ENCODE measurements at regions not wholly inside any gene's neighbourhood (a gene's known extent, or its start where the extent isn't known, plus 50 kb on each side); places are given as distances from the start of the nearest gene placed in this dataset.

DNA sequence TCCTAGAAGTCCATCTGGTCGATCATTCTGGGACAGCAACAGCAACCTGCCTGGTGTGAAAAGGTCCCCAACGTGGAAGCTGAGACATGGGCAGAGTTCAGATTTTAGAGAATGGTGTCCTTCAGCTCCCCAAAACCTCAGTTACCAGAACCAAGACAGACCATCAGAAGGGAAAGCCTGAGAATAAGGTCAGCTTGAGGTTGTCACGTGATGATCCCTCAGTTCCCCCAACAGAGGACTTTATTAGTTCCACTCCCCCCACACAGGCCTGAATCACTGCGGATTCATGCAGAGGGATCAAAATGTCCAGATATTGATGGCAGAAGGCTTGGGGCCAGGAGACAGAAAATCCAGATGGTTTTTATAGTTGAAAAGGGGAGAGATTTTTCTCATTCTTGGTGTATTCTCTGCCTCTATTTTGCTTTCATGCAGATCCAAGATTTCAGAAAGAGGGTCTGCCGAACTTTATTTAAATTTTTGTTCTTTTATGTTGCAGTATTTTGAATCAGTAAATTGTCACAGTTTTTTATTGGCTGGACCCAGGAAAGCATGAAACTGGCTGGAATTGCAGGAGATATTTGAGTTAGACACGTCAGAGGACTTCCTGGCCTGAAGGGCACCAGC, 139.0 kb upstream of the NTM start:
- Histone ChIP-seq H2AFZ (ENCODE audit: low read depth, low read length) (no peak overlapping the region), H3K9me3 (ENCODE audit: insufficient read depth, low read length, severe bottlenecking) (no peaks in the 10 kb centered on the region), H3K4me2 (ENCODE audit: insufficient read depth, low read length) (no peak overlapping the region), H3K4me3 (ENCODE audit: low read depth in 1 of 2, low read length in 2 of 2) (no peak overlapping the region), H3K4me1 (ENCODE audit: insufficient read depth, low read length) (no peaks in the 10 kb centered on the region), H3K36me3 (ENCODE audit: insufficient read depth, low read length) (no peaks in the 10 kb centered on the region), H3K79me2 (ENCODE audit: insufficient read depth, low read length) (no peaks in the 10 kb centered on the region), H3K27ac (ENCODE audit: low read length) (no peak overlapping the region), H3K27me3 (ENCODE audit: insufficient read depth, low read length, poor library complexity) (peaks cover 13% of the 10 kb centered on the region), H4K20me1 (ENCODE audit: insufficient read depth, low read length) (no peaks in the 10 kb centered on the region), H3K9ac (ENCODE audit: low read depth, low read length) (no peak overlapping the region)
- TF ChIP-seq EZH2 (IDR thresholded peaks at IDR 0.05; ENCODE audit: borderline replicate concordance, low read depth, low read length, severe bottlenecking), result no peak
- TF ChIP-seq, protein P1, sequence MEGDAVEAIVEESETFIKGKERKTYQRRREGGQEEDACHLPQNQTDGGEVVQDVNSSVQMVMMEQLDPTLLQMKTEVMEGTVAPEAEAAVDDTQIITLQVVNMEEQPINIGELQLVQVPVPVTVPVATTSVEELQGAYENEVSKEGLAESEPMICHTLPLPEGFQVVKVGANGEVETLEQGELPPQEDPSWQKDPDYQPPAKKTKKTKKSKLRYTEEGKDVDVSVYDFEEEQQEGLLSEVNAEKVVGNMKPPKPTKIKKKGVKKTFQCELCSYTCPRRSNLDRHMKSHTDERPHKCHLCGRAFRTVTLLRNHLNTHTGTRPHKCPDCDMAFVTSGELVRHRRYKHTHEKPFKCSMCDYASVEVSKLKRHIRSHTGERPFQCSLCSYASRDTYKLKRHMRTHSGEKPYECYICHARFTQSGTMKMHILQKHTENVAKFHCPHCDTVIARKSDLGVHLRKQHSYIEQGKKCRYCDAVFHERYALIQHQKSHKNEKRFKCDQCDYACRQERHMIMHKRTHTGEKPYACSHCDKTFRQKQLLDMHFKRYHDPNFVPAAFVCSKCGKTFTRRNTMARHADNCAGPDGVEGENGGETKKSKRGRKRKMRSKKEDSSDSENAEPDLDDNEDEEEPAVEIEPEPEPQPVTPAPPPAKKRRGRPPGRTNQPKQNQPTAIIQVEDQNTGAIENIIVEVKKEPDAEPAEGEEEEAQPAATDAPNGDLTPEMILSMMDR (IDR thresholded peaks at IDR 0.05; ENCODE audit: borderline replicate concordance, extremely low read depth, low read length, poor library complexity, severe bottlenecking), result no peak
- DNase-seq, result no peak
- no peak for ATAC-seq (ENCODE audit: insufficient read depth, low read depth)

DNA sequence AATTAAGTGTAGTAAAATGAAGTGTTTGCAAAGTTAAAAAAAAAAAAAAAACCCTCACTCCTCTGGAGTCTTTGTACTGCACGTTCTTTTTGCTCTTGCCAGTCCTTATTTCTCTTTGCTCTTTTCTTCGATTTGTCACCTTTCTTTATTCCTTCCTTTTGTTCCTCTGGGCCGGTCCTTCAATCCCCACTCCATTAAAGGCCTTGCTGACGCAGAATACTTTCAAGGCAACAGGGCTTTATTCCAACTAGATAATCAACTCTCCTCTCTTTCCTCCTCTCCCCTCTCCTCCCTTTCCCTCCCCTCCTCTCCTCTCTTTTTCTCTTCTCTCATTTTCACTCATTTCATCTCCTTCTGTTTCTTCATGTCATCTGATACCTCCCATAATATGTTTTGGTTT, 138.2 kb upstream of the NTM start:
- H3K36me3 ChIP-seq (ENCODE audit: insufficient read depth, low read length), result no peaks in the 10 kb centered on the region
- TF ChIP-seq, protein P1 (IDR thresholded peaks at IDR 0.05; ENCODE audit: borderline replicate concordance, extremely low read depth, low read length, poor library complexity, severe bottlenecking), result no peak
- TF ChIP-seq EZH2 (IDR thresholded peaks at IDR 0.05; ENCODE audit: borderline replicate concordance, low read depth, low read length, severe bottlenecking), result no peak
- no peak for ATAC-seq (ENCODE audit: insufficient read depth, low read depth)
- no peaks in the 10 kb centered on the region for H3K79me2 ChIP-seq (ENCODE audit: insufficient read depth, low read length)
- H4K20me1 ChIP-seq (ENCODE audit: insufficient read depth, low read length), result no peaks in the 10 kb centered on the region
- DNase-seq, result no peak
- no peak overlapping the region for H3K9ac ChIP-seq (ENCODE audit: low read depth, low read length)
- no peaks in the 10 kb centered on the region for H3K9me3 ChIP-seq (ENCODE audit: insufficient read depth, low read length, severe bottlenecking)
- no peak overlapping the region for H3K4me3 ChIP-seq (ENCODE audit: low read depth in 1 of 2, low read length in 2 of 2)
- H2AFZ ChIP-seq (ENCODE audit: low read depth, low read length), result no peak overlapping the region
- H3K4me1 ChIP-seq (ENCODE audit: insufficient read depth, low read length), result no peaks in the 10 kb centered on the region
- no peak overlapping the region for H3K27ac ChIP-seq (ENCODE audit: low read length)
- H3K4me2 ChIP-seq (ENCODE audit: insufficient read depth, low read length), result no peak overlapping the region
- H3K27me3 ChIP-seq (ENCODE audit: insufficient read depth, low read length, poor library complexity), result peaks cover 13% of the 10 kb centered on the region

DNA sequence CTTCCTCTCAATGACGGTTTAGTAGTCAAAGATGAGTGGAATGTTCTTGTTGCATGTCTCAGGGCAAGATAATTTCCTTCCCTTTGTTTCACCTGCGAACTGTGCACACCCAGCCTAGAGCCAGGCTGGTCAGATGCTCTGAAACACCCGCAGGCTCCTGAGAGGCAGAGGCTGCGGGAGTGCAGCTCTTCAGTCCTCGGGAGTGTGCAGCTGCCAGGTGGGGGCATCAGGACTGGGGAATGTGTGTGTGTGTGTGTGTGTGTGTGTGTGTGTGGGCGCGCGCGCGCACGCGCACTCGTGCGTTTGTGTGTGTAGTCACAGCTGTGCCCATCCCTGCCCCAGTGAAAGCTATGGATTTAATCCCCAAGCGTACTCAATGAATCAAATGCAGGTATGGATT, 136.2 kb upstream of the NTM start:
- Histone ChIP-seq H3K4me1 (ENCODE audit: insufficient read depth, low read length) (no peaks in the 10 kb centered on the region), H2AFZ (ENCODE audit: low read depth, low read length) (no peak overlapping the region), H3K36me3 (ENCODE audit: insufficient read depth, low read length) (no peaks in the 10 kb centered on the region), H3K4me3 (ENCODE audit: low read depth in 1 of 2, low read length in 2 of 2) (no peak overlapping the region), H3K27ac (ENCODE audit: low read length) (no peak overlapping the region), H3K27me3 (ENCODE audit: insufficient read depth, low read length, poor library complexity) (peaks cover 16% of the 10 kb centered on the region), H3K4me2 (ENCODE audit: insufficient read depth, low read length) (no peak overlapping the region), H3K79me2 (ENCODE audit: insufficient read depth, low read length) (no peaks in the 10 kb centered on the region), H4K20me1 (ENCODE audit: insufficient read depth, low read length) (no peaks in the 10 kb centered on the region), H3K9ac (ENCODE audit: low read depth, low read length) (no peak overlapping the region), H3K9me3 (ENCODE audit: insufficient read depth, low read length, severe bottlenecking) (no peaks in the 10 kb centered on the region)
- DNase-seq (no peak), ATAC-seq (ENCODE audit: insufficient read depth, low read depth) (no peak)
- TF ChIP-seq, protein P1 (IDR thresholded peaks at IDR 0.05; ENCODE audit: borderline replicate concordance, extremely low read depth, low read length, poor library complexity, severe bottlenecking), result no peak
- TF ChIP-seq EZH2 (IDR thresholded peaks at IDR 0.05; ENCODE audit: borderline replicate concordance, low read depth, low read length, severe bottlenecking), result no peak
